ENCODE measurements at regions not wholly inside any gene's neighbourhood (a gene's known extent, or its start where the extent isn't known, plus 50 kb on each side); places are given as distances from the start of the nearest gene placed in this dataset.

DNA sequence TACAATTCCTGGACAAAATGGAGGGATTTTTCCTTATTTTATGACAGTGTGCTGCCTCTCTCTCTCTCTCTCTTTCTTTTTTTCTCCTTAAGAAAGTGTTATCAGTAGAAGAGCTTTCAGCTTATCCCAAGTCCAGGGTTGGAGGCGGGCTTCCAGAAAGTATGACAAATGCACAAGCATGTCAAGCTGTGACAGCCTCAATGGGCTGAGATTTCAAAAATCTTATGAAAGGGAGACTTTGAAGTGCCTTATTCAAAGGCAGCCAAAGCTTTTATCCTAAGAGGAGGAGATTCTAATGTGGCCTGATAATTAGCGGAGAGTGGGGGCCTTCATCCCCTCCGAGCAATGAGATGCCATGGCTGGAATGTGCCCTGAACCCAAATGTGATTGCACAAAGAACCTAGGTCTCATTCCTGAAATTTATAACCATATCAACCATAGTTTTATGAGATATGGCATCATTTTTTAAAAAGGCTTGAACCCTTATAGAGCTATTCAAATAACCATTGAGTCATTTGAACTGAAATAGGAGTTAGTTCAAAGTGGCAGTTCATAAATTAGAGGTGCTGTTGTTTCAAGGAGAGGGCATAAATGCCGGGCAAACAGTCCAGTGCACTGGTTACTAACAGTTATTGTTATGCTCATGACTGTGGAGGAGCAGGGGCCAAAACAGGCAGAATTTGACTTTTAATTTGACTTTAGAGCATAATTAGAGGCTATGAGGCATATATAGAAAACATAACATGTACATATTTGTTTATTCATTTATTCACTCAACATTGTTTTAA is 261.6 kb upstream of the THRB start:
- DNase-seq (ENCODE audit: low spot score) = no peak

DNA sequence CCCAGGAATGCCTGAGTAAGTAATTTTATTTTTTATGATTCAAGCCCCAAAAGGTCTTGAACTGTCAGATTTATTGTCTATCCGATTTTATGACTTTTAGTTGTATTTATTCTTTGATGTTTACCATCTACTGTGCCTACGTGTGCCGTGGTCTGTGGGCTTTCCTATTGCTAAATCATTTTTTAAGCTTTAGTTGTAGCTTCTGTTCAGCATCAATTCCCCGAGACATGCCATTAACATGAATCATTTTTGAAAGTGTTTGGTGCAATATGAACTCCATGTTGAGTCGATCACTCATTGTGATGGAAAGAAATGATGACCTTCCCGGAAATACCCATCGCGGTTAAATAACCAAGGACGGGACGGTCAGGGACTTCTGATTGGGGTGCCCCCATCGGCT is 268.7 kb upstream of the THRB start:
- DNase-seq (ENCODE audit: low spot score) = no peak

DNA sequence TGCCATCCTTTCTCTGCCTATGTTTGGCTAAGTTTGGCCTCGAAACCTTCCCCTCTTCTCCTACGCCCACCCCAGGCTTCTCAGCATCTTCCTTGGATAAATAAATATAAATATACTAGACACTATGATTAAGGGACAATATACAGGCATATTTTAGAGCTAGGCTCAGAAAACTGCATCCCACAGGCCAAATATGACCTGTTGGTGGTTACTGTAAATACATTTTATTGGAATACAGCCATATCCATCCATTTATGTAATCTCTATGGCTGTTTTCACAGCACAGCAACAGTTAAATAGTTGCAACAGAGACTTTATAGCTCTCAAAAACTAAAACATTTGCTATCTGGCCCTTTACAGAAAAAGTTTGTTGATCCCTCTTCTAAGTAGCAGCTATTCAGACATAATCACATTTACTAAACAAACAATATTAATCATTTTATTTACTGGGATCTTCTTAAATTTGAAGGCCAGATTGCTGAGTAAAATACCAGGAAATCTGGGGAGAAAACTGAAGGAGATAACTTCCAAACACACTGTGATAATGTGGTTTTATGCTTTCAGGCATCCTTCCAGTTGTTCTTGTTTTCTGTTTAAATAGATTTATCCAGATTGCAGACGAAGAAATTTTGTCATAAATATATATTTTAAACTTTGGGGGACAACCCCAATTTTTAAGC is 269.7 kb upstream of the THRB start:
- DNase-seq (ENCODE audit: low spot score) = no peak

DNA sequence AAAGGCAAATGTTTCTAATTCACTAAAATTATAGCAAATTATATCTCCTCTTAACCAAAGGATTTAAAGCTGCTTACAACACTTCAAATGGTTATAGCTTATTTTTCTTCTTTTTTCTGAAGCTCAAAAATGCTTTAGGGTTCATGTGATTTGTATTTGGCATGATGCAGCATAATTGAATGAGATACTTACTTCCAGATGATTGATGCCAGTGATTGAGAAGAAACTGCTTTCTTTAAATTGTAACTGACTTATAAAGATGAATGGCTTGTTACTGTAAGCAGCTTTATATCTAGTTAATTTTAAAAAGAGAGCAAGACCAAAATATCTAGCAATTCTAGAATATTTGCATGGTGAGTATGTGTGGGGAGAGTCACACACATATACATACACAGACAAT is 270.7 kb upstream of the THRB start:
- DNase-seq (ENCODE audit: low spot score) = no peak

DNA sequence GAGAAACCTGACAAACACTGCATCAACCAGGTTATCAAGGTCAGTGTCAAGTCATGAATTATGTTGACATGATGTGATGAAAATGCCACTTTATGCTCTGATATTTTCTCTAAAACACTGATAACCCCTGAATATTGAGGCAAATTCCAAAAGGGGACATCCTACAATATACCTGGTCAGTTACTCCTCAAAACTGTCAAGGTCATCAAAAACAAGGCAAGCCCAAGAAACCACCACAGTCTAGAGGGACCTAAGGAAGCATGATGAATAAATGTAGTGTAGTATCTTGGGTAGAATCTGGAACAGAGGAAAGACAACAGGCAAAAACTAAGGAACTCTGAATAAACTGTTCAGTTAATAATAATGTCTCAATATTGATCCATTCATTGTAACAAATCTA is 275.3 kb upstream of the THRB start:
- no peak for DNase-seq (ENCODE audit: low spot score)

DNA sequence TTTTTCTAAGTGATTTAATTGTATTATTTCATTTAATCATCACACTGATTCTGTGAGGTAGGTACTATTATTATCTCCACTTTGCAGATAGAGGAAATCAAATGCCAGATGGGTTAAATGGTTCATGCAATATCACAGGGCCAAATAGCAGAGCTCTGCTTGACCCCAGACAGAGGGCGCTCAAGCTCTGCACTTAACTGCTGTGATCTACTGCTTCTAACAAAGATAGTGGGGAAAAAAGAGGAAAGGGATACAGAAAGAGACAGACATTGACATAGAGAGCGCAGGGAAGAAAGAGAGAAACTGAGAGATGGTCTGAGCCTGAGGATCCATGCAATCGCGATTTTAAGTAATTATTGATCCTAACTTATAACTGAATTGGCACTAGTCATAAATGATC is 279.1 kb upstream of the THRB start:
- DNase-seq (ENCODE audit: low spot score) = peak; percentile 86

DNA sequence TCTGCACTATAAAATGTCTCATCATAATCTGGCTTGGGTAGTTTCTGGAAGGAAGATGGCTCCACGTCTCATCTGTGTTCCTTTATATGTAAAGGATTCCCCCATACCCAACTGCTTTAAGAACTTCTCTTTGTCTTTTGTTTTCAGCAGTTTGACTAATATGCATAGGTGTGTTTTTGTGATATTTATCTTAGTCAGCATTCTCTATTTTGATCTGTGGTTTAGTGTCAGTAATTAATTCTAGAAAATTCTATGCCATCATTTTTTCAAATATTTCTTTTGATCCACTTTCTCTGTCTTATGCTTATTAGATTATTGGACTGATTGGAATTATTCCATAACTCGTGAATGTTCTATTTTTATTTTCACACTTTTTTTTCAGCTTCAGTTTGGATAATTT is 286.3 kb upstream of the THRB start:
- no peak for DNase-seq (ENCODE audit: low spot score)

DNA sequence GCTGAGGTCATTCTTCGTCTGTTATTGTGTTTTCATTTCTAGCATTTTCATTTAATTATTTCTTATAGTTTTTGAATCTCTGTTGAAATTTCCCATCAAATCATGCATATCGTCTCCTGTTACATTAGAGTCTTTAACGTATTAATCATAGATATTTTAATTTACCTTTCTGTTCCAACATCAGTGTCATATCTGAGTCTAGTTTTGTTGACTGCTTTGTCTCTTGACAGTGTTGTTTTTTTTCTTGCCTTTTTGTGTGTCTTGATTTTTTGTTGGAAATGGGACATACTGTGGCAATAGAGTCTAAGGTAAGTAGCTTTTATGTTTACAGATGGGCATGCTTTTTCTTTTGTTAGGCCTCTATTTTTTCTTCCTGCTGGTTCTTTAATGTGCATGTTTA is 286.8 kb upstream of the THRB start:
- DNase-seq (ENCODE audit: low spot score) = no peak

DNA sequence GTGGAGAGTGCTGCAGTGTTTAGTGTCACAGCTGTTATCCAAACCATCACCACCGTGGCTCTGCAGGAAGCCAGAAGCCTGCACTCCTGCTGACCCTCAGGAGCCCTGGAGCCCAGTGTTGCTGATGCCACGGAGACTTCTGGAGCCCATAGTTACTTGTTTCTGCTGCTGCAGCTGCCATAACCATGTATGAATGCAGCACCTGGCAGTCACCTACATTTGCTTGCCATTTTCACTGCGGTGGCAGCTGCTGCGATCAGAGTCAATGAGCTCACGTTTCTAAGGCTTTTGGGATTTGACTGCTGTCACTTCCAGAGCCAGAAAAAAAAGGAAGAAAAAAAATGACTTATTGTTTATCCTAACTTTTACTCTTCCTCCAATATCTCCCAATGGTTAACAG is 299.2 kb upstream of the THRB start:
- DNase-seq (ENCODE audit: low spot score) = peak; percentile 45

DNA sequence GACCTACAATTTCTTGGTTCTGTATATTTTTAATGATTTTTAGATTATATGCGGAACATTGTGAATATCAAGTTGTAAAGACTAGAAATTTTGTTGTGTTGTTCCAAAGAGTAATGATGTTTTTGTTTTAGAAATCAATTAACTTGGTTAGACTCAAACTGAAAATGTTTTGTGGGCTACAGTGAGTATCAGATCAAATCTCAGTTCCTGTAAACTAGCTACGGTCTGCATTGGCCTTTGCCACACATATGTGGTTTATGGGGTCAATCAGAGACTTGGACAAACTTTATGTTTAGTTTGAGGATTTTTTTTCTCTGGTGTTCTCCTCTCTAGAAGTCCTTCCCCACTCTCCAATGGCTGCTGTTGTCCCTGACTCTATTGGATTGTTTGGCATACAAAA is 308.0 kb upstream of the THRB start:
- DNase-seq (ENCODE audit: low spot score) = no peak

DNA sequence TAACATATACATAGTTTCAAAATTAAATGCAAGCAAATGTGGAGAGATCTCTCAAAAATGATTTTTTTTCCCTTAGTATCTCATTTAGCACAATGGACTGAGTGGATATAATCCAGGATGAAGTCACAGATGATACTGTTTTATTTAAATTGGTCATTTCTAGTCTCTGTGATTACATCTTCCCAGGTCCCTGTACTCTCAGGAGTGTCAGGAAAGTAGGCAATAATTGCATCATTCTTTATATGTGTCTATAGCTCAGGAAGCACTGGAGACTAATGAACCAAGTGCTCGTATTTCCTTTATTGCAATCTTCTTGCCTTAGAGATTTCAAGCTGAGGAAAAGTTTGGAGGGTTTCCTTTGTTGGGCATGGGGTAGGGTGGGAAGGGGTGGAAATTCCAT is 309.4 kb upstream of the THRB start:
- DNase-seq (ENCODE audit: low spot score) = no peak

DNA sequence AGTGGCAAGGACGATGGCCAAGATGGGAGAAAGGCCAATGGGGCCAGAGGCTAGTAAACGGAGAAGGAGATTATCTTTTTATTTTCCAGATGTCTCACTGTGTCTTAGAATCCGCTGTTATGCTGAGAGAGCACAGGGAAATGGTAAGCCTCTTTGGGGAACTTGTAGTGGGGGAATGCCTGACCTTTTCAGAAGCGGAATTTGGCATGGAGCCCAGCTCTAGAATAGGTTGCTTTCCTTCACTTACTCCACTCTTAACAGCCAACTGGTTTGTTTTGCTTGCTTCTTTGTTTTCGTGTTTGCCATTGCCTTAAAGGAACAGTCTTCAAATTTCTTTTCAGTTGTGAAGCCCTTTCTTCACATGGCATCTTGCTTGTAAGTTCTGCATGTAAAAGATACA is 316.2 kb upstream of the THRB start:
- no peak for DNase-seq (ENCODE audit: low spot score)

DNA sequence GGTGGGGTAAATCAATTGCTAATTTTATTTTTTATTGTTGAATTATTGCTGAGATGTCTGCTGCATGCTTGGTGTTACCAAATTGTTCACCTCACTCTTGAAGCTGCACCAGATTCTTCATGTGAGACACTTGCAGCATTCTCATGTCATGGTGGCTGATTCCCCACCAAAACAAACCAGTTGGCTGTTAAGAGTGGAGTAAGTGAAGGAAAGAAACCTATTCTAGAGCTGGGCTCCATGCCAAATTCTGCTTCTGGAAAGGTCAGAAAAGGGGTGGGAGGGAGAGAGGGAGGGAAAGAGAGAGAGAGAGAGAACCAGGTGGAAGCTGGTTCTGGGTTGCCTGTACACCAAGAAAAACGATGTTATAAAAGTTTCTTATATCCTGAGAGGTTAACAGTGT is 317.5 kb upstream of the THRB start:
- DNase-seq (ENCODE audit: low spot score) = no peak

DNA sequence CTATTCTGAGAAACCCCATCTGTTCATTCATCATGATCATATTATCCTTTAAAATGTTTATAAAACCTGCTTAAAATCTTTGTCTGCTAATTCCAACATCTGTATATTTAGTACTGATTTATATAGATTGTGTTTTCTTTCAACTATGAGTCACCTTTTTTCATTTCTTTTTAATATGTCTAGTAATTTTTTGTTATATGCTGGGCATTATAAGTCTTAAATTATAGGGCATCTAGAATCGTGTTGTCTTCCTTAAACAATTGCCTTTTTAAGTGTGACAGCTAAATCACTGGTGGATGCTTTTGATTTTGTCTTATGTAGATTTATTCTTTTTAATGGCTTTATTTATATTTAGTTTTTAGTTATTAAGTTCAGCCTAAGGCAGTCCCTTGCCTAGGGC is 323.4 kb upstream of the THRB start:
- no peak for DNase-seq (ENCODE audit: low spot score)

DNA sequence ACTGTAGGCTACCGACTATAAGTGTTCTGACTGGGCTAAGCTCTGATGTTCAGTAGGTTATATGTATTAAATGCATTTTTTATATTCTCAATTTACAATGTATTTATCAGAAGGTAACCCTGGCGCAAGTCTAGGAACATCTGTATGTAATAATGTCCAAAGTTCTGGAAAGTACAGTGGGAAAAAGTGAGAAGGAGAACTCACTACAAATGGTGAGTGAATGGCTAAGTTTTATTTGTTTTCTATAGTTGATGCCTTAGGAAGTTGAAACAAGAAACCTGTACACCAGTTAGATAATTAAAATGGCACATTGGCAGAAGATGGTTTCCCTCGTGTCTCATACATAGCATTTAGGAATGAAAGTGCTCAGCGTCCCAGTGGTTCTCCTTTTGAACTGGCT is 333.4 kb upstream of the THRB start:
- no peak for DNase-seq (ENCODE audit: low spot score)

DNA sequence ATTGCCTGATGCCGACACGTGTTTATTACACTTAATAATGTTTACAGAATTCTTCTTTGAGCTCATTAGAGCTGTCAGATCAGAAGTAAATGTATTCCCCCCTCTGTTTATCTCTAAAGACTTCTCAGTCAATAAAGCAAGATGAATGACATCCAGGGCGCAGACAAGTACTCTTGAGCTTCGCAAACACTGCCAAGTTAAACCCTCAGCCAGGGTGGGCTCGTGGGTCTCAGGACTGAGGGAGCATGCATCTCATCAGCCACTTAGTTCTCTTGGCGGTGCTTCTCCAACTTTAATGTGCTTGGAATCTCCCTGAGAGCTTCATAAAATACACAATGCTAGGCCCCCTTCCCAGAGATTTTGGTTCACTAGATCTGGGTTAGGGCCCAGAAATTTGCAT is 333.9 kb upstream of the THRB start:
- DNase-seq (ENCODE audit: low spot score) = peak; percentile 15

DNA sequence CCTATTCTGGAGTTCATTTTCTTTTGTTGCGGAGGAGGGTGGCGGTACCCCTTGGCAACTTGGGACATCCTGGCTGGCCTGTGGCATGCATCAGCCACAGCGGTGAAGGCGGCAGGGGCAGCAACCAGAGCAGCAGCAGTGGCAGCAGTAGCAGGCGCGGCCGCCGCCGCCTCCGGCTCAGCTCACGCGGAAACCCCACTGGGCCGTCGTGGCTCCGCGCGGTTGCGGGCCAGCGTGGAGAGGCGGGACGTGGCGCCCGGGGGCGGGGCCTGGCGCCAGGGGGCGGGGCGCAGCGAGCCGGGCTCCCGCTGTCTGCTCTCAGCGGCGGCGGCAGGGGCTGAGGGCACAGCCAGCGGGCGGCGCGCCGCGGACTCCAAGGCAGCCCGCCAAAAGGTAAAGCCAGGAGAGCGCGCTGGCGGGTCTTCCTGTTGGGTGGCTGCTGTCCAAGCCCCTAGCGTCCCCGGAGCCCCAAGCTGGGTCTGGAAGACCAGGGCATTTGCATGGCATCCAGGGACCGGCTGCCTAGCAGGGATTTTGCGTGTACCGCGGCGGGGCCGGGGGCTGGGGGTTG is 334.4 kb upstream of the THRB start:
- DNase-seq (ENCODE audit: low spot score) = peak; percentile 74

DNA sequence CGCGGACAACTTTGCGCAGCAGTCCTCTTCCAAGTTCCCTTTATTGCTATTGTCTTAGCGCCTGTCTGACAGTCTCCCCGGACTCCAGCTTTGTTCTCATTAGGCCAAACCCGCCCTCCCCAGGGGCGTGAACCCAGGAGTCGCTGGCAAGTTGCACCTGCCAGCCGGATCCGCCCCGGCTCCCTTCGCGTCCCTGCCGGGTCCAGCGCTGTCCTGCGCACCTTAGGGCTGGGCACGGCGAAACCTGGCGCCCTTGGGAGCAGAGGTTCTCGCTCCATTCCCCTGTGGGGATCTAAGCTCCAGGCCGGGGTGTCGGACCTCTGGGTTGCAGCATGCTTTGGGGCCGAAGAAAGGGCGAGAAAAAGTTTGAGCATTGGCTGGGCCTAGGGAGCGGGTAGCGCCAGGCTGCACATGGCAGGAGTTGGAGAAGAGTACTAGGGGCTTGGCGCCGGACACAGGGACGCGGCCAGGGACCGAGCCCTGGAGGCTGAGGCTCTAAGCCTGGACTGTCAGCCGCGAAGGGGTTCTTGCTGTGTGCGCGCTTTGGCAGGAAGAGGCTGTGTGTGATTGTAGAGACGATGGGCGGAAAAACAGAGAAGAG is 335.1 kb upstream of the THRB start:
- peak; percentile 43 for DNase-seq (ENCODE audit: low spot score)

DNA sequence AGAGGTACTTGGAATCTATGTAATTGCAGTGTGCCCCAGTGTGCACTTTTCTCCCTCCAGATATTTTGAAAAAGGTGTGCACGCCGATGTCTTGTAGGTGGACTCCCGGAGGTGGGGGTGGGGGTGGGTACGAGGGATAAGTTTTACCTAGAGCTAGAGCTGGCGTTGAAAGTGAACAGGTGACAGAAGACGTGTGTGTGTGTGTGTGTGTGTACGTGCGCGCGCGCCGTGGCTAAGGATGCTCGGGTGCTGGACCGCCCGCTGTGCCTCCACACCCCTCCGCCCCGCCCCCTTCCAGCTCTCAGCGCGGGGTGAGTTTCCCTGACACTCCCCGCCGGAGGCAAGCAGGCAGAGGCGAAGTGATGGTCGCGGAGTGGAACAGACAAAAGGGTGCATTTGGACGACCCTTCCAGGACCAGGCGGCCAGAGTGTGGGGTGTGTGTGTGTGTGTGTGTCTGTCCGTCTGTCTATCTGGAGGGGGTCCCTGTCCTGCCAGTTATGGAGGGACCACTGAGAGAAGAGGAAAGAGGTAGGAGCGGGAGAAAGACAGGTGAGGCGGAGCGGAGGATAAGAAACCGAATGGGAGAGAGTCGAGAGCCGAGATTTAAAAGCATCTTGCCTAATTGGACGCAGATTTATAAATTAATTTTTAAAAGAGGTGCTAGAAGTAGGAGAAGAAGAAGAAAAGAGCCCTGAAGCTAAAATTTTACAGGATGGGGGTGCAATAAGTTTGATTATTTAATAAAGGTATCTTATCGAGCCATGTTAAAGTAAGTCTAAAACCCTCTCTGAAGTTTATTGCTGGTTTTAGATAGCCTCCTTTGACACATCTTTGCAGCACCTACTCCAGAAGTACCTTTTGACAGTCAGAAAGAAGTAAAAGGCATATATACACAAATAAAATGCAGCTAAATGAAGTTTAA is 335.8 kb upstream of the THRB start:
- DNase-seq (ENCODE audit: low spot score) = peak; percentile 42

DNA sequence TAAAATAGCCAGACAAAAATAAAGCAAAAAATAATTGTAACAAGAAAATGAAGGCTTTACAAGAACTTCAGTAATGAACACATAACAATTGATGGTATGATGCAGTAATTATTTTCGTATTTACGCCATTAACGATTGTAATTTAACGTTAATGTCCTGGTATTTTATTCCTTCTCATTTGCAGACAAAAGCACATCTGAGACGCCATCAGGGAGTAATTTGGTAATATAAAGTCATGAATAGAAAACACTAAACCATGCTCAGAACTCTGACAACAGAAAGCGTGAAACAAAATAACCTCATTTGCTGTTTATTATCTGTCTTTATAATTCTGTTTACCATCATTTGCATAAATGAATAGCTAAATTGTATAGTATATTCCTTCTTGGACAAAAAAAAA is 336.6 kb upstream of the THRB start:
- no peak for DNase-seq (ENCODE audit: low spot score)

DNA sequence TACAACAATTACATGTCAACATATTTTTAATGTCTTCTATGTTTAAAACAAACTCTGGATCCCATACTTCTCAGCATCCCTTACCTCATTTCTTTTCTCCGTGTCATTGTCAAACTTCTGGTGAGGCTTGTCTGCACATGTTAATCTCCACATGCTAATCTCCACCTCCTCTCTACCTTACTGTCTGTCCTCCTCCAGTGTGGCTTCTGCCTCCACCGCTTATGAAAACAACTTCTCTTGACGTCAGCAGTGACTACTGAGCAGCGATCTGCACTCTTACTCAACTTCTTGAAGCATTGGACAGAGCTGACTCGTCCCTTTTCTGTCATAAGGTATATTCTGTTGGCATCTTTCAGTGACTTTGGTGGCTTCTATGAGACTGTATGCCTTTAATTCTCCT is 338.2 kb upstream of the THRB start:
- DNase-seq (ENCODE audit: low spot score) = no peak

DNA sequence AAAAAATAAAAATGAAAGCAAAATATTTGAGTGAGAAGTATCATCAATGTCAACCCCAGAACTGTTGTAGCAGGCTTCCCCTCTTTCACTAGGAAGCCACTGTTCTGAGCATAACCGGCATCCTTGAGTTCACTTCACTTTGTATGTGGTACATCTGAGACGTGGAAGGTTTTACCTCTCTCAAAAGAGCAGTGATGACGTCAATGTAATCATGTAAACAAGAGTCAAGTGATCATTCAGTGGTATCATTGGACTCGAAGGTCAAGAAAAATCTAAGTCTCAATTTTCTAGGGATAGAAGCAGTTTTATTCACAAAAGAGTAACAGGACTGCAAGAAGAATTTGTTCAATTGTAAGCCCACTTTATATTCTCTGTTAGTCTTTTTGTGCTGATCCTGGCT is 339.8 kb upstream of the THRB start:
- DNase-seq (ENCODE audit: low spot score) = no peak
